Endodermal cell (in vitro differentiated cells): ENCODE measurements at regions not wholly inside any gene's neighbourhood (a gene's known extent, or its start where the extent isn't known, plus 50 kb on each side); places are given as distances from the start of the nearest gene placed in this dataset.

Source experiments
- DNase-seq: peaks from one replicate; pipeline ENCODE4 v3.0.0-alpha.2; 2017
- H3K27ac ChIP-seq: 2 replicates; pipeline ENCODE4 v1.5.1; 2013; ENCODE audit warnings: mild to moderate bottlenecking, low read depth, low read length, moderate library complexity
- H3K27me3 ChIP-seq: 2 replicates; pipeline ENCODE4 v1.6.1; 2013; ENCODE audit warnings: mild to moderate bottlenecking, low read length, moderate library complexity; ENCODE audit not compliant: insufficient read depth, control insufficient read depth, poor library complexity, severe bottlenecking
- H3K36me3 ChIP-seq: 2 replicates; pipeline ENCODE4 v1.7.0; 2013; ENCODE audit warnings: mild to moderate bottlenecking, low read length, moderate library complexity; ENCODE audit not compliant: control insufficient read depth, insufficient read depth
- H3K4me1 ChIP-seq: one replicate; pipeline ENCODE4 v1.7.0; 2013; ENCODE audit warnings: low read length; ENCODE audit not compliant: control insufficient read depth, insufficient read depth
- H3K4me3 ChIP-seq: 2 replicates; pipeline ENCODE4 v1.5.1; 2013; ENCODE audit warnings: mild to moderate bottlenecking, low read length, moderate library complexity
- H3K9ac ChIP-seq: 2 replicates; pipeline ENCODE4 v1.6.1; 2013; ENCODE audit warnings: mild to moderate bottlenecking, low read length, moderate library complexity; ENCODE audit not compliant: poor library complexity, severe bottlenecking; ENCODE audit errors: extremely low read depth
- H3K9me3 ChIP-seq: 2 replicates; pipeline ENCODE4 v1.6.1; 2013; ENCODE audit warnings: mild to moderate bottlenecking, low read length, moderate library complexity; ENCODE audit not compliant: control insufficient read depth
- H3K27ac Mint-ChIP-seq: 2 replicates; pipeline ENCODE4 v1.8.0; 2020; ENCODE audit warnings: mixed read lengths
- H3K27me3 Mint-ChIP-seq: 2 replicates; pipeline ENCODE4 v1.8.0; 2021; ENCODE audit warnings: mild to moderate bottlenecking, mixed read lengths; ENCODE audit not compliant: insufficient read depth
- H3K36me3 Mint-ChIP-seq: 2 replicates; pipeline ENCODE4 v1.8.0; 2020; ENCODE audit warnings: low read depth, mixed read lengths
- H3K4me1 Mint-ChIP-seq: 2 replicates; pipeline ENCODE4 v1.8.0; 2020; ENCODE audit warnings: mixed read lengths
- H3K4me3 Mint-ChIP-seq: 2 replicates; pipeline ENCODE4 v1.8.0; 2020; ENCODE audit warnings: mild to moderate bottlenecking, moderate library complexity, mixed read lengths
- H3K9me3 Mint-ChIP-seq: 2 replicates; pipeline ENCODE4 v1.8.0; 2020; ENCODE audit warnings: mild to moderate bottlenecking, mixed read lengths
- WGBS, 2 experiments: methylation state at CpG; one replicate each; pipeline versions ENCODE4 v1.1.5 to v1.1.7; 2013; ENCODE audit warnings: missing lambda C conversion rate in 2 of 2, mixed read lengths in 1 of 2; ENCODE audit not compliant: insufficient coverage in 1 of 2, insufficient read length in 1 of 2; 5-methylcytosine and 5-hydroxymethylcytosine counted together
- TF ChIP-seq, protein P1 (sequence below): fragments of 200-600 bp; sonication (generic); conservative IDR thresholded peaks from 2 replicates; pipeline ENCODE4 v1.5.0; 2021; ENCODE audit warnings: antibody characterized with exemption, mild to moderate bottlenecking

DNA sequence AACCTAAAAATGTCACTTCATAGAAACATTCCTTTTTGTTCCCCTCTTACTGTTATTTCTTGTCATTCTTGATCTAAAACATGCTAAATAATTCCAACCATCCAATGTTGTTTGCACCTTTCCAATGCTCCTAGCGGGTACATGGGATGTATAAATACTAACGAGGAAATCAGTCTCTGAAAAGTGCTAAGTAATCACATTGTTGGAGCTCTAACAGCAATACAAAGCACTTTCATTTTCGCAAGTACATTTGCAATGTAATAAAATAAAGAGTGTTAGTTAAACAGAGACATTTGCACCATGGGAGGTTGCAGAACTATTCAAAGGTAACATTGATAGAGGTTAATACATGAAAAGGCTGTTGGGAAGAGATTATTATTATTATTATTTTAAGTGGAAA, 286.2 kb upstream of the ACVR2A start:
- H3K4me3 Mint-ChIP-seq = no peak overlapping the region
- H3K9me3 Mint-ChIP-seq = no peaks in the 10 kb centered on the region
- Histone ChIP-seq H3K27ac (no peak overlapping the region), H3K4me3 (no peak overlapping the region), H3K9ac (no peak overlapping the region), H3K36me3 (no peaks in the 10 kb centered on the region), H3K9me3 (no peaks in the 10 kb centered on the region), H3K4me1 (no peaks in the 10 kb centered on the region), H3K27me3 (no peaks in the 10 kb centered on the region)
- no peaks in the 10 kb centered on the region for H3K36me3 Mint-ChIP-seq
- H3K27ac Mint-ChIP-seq = no peak overlapping the region
- TF ChIP-seq, protein P1, sequence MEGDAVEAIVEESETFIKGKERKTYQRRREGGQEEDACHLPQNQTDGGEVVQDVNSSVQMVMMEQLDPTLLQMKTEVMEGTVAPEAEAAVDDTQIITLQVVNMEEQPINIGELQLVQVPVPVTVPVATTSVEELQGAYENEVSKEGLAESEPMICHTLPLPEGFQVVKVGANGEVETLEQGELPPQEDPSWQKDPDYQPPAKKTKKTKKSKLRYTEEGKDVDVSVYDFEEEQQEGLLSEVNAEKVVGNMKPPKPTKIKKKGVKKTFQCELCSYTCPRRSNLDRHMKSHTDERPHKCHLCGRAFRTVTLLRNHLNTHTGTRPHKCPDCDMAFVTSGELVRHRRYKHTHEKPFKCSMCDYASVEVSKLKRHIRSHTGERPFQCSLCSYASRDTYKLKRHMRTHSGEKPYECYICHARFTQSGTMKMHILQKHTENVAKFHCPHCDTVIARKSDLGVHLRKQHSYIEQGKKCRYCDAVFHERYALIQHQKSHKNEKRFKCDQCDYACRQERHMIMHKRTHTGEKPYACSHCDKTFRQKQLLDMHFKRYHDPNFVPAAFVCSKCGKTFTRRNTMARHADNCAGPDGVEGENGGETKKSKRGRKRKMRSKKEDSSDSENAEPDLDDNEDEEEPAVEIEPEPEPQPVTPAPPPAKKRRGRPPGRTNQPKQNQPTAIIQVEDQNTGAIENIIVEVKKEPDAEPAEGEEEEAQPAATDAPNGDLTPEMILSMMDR = no peak
- H3K27me3 Mint-ChIP-seq = no peaks in the 10 kb centered on the region
- 93 to 100% methylated on average over 1 to 3 of the region's 3 CpGs for WGBS, 2 experiments
- peaks cover 2% of the 10 kb centered on the region for H3K4me1 Mint-ChIP-seq
- DNase-seq = no peak

DNA sequence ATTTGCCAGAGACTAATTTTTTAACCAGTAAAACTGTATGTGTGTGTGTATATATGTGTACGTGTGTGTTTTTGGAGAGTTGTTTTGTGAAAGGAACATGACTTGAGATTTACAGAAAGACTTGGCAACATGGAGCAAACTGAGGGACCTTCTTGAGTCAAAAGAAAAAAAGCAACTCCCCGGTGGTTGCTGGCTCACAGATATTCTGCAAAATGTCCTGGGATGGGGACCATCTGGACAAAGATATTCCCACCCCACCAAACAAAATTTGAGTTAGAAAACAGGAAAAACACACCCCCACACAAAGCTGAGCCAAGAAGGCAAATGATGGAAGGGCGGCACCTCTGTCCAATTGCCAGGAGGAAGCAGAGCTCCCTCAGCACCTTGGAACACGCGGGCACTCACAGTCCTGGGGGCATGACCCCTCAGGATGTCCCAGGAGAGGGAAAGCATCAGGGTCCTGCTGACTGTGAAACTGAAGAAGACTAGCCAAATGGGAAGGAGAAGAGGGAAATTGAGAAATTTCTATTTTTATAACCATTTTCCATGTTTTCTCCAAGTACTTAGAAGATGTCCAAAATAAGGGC, 290.2 kb upstream of the ACVR2A start:
- Mint-ChIP-seq H3K36me3 (no peaks in the 10 kb centered on the region), H3K9me3 (no peaks in the 10 kb centered on the region), H3K27ac (no peak overlapping the region), H3K4me3 (no peak overlapping the region), H3K4me1 (peaks cover 10% of the 10 kb centered on the region), H3K27me3 (no peaks in the 10 kb centered on the region)
- H3K27ac ChIP-seq = peak overlapping the region; percentile 83
- H3K36me3 ChIP-seq = no peaks in the 10 kb centered on the region
- WGBS, 2 experiments = 93 to 96% methylated on average over 3 to 5 of the region's 5 CpGs
- no peak overlapping the region for H3K9ac ChIP-seq
- H3K4me3 ChIP-seq = no peak overlapping the region
- H3K9me3 ChIP-seq = no peaks in the 10 kb centered on the region
- H3K4me1 ChIP-seq = no peaks in the 10 kb centered on the region
- DNase-seq = no peak
- TF ChIP-seq, protein P1 = no peak
- no peaks in the 10 kb centered on the region for H3K27me3 ChIP-seq

DNA sequence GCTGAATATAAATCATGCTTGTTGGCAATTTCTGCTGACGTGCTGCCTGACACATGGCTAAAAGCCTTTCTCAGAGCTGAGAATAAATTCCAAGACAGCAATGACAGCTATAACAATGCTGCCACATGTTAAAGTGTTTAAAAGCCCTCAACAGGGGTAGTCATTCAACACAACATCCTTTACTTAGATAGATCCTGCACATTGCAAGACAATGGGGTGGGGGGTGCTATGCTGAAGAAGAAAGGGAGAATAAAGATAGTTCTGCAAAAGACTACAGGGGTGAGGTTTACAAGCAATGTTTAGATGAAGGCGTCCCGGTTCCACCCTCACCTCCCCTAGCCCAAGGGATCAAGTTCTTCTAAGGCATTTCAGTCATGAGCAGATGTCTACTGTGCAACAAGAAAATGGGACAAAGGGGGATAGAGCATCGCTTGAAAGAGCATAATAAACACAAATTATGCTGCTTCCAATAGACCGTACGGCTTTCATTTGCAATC, 291.0 kb upstream of the ACVR2A start:
- Mint-ChIP-seq H3K4me3 (no peak overlapping the region), H3K4me1 (peaks cover 10% of the 10 kb centered on the region), H3K27me3 (no peaks in the 10 kb centered on the region), H3K36me3 (no peaks in the 10 kb centered on the region), H3K27ac (no peak overlapping the region), H3K9me3 (no peaks in the 10 kb centered on the region)
- DNase-seq = no peak
- H3K36me3 ChIP-seq = no peaks in the 10 kb centered on the region
- H3K4me3 ChIP-seq = no peak overlapping the region
- no peak overlapping the region for H3K9ac ChIP-seq
- H3K4me1 ChIP-seq = no peaks in the 10 kb centered on the region
- 81 to 95% methylated on average over 6 of the region's 6 CpGs for WGBS, 2 experiments
- no peaks in the 10 kb centered on the region for H3K9me3 ChIP-seq
- H3K27ac ChIP-seq = peak overlapping the region; percentile 83
- TF ChIP-seq, protein P1 = no peak
- H3K27me3 ChIP-seq = no peaks in the 10 kb centered on the region
